HepG2 (cell line): ENCODE measurements at regions not wholly inside any gene's neighbourhood (a gene's known extent, or its start where the extent isn't known, plus 50 kb on each side); places are given as distances from the start of the nearest gene placed in this dataset.

Source experiments
- AKAP8 ChIP-seq: sonication (generic); formaldehyde crosslinking; IDR thresholded peaks from 2 replicates; pipeline ENCODE4 v1.5.1; 2020; ENCODE audit warnings: mild to moderate bottlenecking, missing genetic modification reagents
- ATF7-NPFF ChIP-seq: sonication (generic); formaldehyde crosslinking; IDR thresholded peaks from 2 replicates; pipeline ENCODE4 v1.8.1; 2023; ENCODE audit warnings: mild to moderate bottlenecking, low read depth, missing genetic modification reagents, moderate library complexity
- CBX5 ChIP-seq: sonication (generic); formaldehyde crosslinking; IDR thresholded peaks from 2 replicates; pipeline ENCODE4 v1.4.0; 2020; ENCODE audit warnings: missing genetic modification reagents, borderline replicate concordance
- CHD2 ChIP-seq: IDR thresholded peaks from 2 replicates; pipeline ENCODE4 v1.6.1; 2011; ENCODE audit warnings: low read depth, low read length, improper control_type of control experiment
- EP300 ChIP-seq, 3 experiments: sonication (generic) in 1 of 3; formaldehyde crosslinking in 1 of 3; IDR thresholded peaks; 2 replicates each; pipeline versions ENCODE4 v1.5.1 to v1.6.1; 2011 to 2020; ENCODE audit warnings: low read depth in 2 of 3, low read length in 2 of 3, borderline replicate concordance in 1 of 3, improper control_type of control experiment in 1 of 3, mild to moderate bottlenecking in 1 of 3, missing genetic modification reagents in 1 of 3, moderate library complexity in 1 of 3
- FOSL1 ChIP-seq: sonication (generic); formaldehyde crosslinking; IDR thresholded peaks from 2 replicates; pipeline ENCODE4 v1.9.0; 2021; ENCODE audit warnings: missing genetic modification reagents, borderline replicate concordance
- FOXK2 ChIP-seq: fragments of 450-650 bp; IDR thresholded peaks from 2 replicates; pipeline ENCODE4 v1.6.1; 2016
- KLF12 ChIP-seq: sonication (generic); formaldehyde crosslinking; IDR thresholded peaks from 2 replicates; pipeline ENCODE4 v1.4.0; 2020; ENCODE audit warnings: missing genetic modification reagents, borderline replicate concordance
- MAF1 ChIP-seq: sonication (generic); formaldehyde crosslinking; IDR thresholded peaks from 2 replicates; pipeline ENCODE4 v1.5.0; 2020; ENCODE audit warnings: missing genetic modification reagents, borderline replicate concordance
- RFX1 ChIP-seq: fragments of 450-650 bp; IDR thresholded peaks from 2 replicates; pipeline ENCODE4 v1.6.1; 2017
- SOX5 ChIP-seq: IDR thresholded peaks from 2 replicates; pipeline ENCODE4 v1.6.1; 2016; ENCODE audit warnings: borderline replicate concordance
- TGIF2 ChIP-seq: IDR thresholded peaks from 2 replicates; pipeline ENCODE4 v1.6.1; 2016; ENCODE audit warnings: control low read depth, missing compliant biosample characterization
- YEATS2 ChIP-seq: sonication (generic); formaldehyde crosslinking; IDR thresholded peaks from 2 replicates; pipeline ENCODE4 v1.4.0; 2020; ENCODE audit warnings: missing genetic modification reagents, borderline replicate concordance
- ZNF33A ChIP-seq: sonication (generic); formaldehyde crosslinking; IDR thresholded peaks from 2 replicates; pipeline ENCODE4 v1.5.1; 2020; ENCODE audit warnings: missing genetic modification reagents, mild to moderate bottlenecking, moderate library complexity, borderline replicate concordance
- ZNF577 ChIP-seq: sonication (generic); formaldehyde crosslinking; IDR thresholded peaks from 2 replicates; pipeline ENCODE4 v1.4.0; 2020; ENCODE audit warnings: mild to moderate bottlenecking, low read depth, missing genetic modification reagents, borderline replicate concordance
- ZNF660 ChIP-seq: sonication (generic); formaldehyde crosslinking; IDR thresholded peaks from 2 replicates; pipeline ENCODE4 v1.5.1; 2020; ENCODE audit warnings: mild to moderate bottlenecking, low read depth, missing genetic modification reagents, borderline replicate concordance
- ZNF678 ChIP-seq: sonication (generic); formaldehyde crosslinking; IDR thresholded peaks from 2 replicates; pipeline ENCODE4 v1.4.0; 2020; ENCODE audit warnings: mild to moderate bottlenecking, missing genetic modification reagents
- ZNF720 ChIP-seq: sonication (generic); formaldehyde crosslinking; IDR thresholded peaks from 2 replicates; pipeline ENCODE4 v1.4.0; 2020; ENCODE audit warnings: missing genetic modification reagents
- ZNF850 ChIP-seq: sonication (generic); formaldehyde crosslinking; conservative IDR thresholded peaks from 2 replicates; pipeline ENCODE4 v1.9.0; 2021; ENCODE audit warnings: mild to moderate bottlenecking, missing genetic modification reagents
- TF ChIP-seq, protein P1 (sequence below): sonication (generic); formaldehyde crosslinking; IDR thresholded peaks from 2 replicates; pipeline ENCODE4 v1.5.0; 2020; ENCODE audit warnings: missing genetic modification reagents
- TF ChIP-seq, protein P2 (sequence below): sonication (generic); formaldehyde crosslinking; IDR thresholded peaks from 2 replicates; pipeline ENCODE4 v1.4.0; 2020; ENCODE audit warnings: mild to moderate bottlenecking, missing genetic modification reagents
- TF ChIP-seq, protein P3 (sequence below): fragments of 450-650 bp; IDR thresholded peaks from 2 replicates; pipeline ENCODE4 v1.6.1; 2017
- TF ChIP-seq, protein P4 (sequence below): sonication (generic); formaldehyde crosslinking; IDR thresholded peaks from 2 replicates; pipeline ENCODE4 v1.4.0; 2020; ENCODE audit warnings: missing genetic modification reagents; ENCODE audit errors: not compliant biosample characterization
- TF ChIP-seq, protein P5 (sequence below): sonication (generic); formaldehyde crosslinking; IDR thresholded peaks from 2 replicates; pipeline ENCODE4 v1.4.0; 2020; ENCODE audit warnings: mild to moderate bottlenecking, missing genetic modification reagents
- TF ChIP-seq, protein P6 (sequence below): sonication (generic); formaldehyde crosslinking; conservative IDR thresholded peaks from 2 replicates; pipeline ENCODE4 v1.8.1; 2023; ENCODE audit warnings: missing genetic modification reagents

DNA sequence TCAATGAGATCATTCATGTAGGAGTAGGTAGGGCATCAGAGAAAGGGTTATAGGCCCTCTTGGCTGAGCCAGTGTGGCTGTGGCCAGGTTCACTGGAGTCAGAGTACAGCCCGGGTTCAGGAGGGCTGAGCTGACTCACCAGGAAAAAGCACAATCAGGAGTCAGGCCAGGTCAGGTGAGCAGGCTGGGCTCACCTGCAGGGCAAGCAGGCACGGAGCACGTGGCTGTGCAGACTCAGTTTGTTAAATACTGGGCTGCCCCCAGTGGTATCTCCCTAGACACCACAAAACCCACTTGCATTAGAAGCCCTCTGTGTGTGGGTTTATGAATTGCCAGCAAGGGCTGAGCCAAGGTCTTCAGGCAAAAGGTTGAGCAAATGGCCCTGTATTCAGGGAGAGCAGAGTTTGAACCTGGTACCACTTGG is 122.1 kb upstream of the SERBP1 start (continued):
- TF ChIP-seq TGIF2 (CRISPR knock-in tag) (no peak), SOX5 (CRISPR knock-in tag) (peak; percentile 90), CHD2 (no peak), ZNF660 (CRISPR knock-in tag) (no peak), EP300 (IDR thresholded peaks at IDR 0.05; ENCODE audit: low read depth in 2 of 2, low read length in 2 of 2) (peak in 1 of 2 experiments; percentile 36; a peak in 1 of 4 replicates), EP300 (CRISPR knock-in tag; IDR thresholded peaks at IDR 0.05; ENCODE audit: borderline replicate concordance) (peak; percentile 77), FOSL1 (CRISPR knock-in tag) (peak; percentile 79; the same call in 1 of the 2 replicates), ZNF33A (no peak), YEATS2 (CRISPR knock-in tag) (peak; percentile 43; the same call in 1 of the 2 replicates), FOXK2 (no peak), AKAP8 (CRISPR knock-in tag) (no peak), ZNF720 (no peak), ZNF678 (CRISPR knock-in tag) (no peak), ZNF850 (no peak), ZNF577 (CRISPR knock-in tag) (no peak), CBX5 (CRISPR knock-in tag) (peak; percentile 64; the same call in 1 of the 2 replicates), KLF12 (no peak; the same call in 1 of the 2 replicates), MAF1 (CRISPR knock-in tag) (no peak), RFX1 (no peak), ATF7-NPFF (no peak)
- TF ChIP-seq, protein P1, sequence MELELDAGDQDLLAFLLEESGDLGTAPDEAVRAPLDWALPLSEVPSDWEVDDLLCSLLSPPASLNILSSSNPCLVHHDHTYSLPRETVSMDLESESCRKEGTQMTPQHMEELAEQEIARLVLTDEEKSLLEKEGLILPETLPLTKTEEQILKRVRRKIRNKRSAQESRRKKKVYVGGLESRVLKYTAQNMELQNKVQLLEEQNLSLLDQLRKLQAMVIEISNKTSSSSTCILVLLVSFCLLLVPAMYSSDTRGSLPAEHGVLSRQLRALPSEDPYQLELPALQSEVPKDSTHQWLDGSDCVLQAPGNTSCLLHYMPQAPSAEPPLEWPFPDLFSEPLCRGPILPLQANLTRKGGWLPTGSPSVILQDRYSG (CRISPR knock-in tag), result 0 out of 2 replicates have a peak, but pooled peaks have one; percentile 63
- TF ChIP-seq, protein P2, sequence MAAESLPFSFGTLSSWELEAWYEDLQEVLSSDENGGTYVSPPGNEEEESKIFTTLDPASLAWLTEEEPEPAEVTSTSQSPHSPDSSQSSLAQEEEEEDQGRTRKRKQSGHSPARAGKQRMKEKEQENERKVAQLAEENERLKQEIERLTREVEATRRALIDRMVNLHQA (CRISPR knock-in tag), result no peak
- TF ChIP-seq, protein P3, sequence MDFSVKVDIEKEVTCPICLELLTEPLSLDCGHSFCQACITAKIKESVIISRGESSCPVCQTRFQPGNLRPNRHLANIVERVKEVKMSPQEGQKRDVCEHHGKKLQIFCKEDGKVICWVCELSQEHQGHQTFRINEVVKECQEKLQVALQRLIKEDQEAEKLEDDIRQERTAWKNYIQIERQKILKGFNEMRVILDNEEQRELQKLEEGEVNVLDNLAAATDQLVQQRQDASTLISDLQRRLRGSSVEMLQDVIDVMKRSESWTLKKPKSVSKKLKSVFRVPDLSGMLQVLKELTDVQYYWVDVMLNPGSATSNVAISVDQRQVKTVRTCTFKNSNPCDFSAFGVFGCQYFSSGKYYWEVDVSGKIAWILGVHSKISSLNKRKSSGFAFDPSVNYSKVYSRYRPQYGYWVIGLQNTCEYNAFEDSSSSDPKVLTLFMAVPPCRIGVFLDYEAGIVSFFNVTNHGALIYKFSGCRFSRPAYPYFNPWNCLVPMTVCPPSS, result no peak
- TF ChIP-seq, protein P4, sequence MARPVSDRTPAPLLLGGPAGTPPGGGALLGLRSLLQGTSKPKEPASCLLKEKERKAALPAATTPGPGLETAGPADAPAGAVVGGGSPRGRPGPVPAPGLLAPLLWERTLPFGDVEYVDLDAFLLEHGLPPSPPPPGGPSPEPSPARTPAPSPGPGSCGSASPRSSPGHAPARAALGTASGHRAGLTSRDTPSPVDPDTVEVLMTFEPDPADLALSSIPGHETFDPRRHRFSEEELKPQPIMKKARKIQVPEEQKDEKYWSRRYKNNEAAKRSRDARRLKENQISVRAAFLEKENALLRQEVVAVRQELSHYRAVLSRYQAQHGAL (CRISPR knock-in tag), result no peak
- TF ChIP-seq, protein P5, sequence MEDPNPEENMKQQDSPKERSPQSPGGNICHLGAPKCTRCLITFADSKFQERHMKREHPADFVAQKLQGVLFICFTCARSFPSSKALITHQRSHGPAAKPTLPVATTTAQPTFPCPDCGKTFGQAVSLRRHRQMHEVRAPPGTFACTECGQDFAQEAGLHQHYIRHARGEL (CRISPR knock-in tag), result no peak
- TF ChIP-seq, protein P6, sequence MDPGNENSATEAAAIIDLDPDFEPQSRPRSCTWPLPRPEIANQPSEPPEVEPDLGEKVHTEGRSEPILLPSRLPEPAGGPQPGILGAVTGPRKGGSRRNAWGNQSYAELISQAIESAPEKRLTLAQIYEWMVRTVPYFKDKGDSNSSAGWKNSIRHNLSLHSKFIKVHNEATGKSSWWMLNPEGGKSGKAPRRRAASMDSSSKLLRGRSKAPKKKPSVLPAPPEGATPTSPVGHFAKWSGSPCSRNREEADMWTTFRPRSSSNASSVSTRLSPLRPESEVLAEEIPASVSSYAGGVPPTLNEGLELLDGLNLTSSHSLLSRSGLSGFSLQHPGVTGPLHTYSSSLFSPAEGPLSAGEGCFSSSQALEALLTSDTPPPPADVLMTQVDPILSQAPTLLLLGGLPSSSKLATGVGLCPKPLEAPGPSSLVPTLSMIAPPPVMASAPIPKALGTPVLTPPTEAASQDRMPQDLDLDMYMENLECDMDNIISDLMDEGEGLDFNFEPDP (CRISPR knock-in tag), result no peak
